ENCODE measurements at regions not wholly inside any gene's neighbourhood (a gene's known extent, or its start where the extent isn't known, plus 50 kb on each side); places are given as distances from the start of the nearest gene placed in this dataset.

- TF ChIP-seq POLR2A (IDR thresholded peaks at IDR 0.05; ENCODE audit: borderline replicate concordance, extremely low read depth, insufficient read depth, insufficient read length) (no peak), ELF1 (IDR thresholded peaks at IDR 0.05; ENCODE audit: borderline replicate concordance, low read depth) (no peak), EZH2 (IDR thresholded peaks at IDR 0.05) (no peak), ZFX (IDR thresholded peaks at IDR 0.05) (no peak), TCF7L2 (IDR thresholded peaks at IDR 0.05; ENCODE audit: borderline replicate concordance, extremely low read depth, insufficient read depth, insufficient read length) (no peak), CTCF (IDR thresholded peaks at IDR 0.05 in 2 of 3, conservative IDR thresholded peaks at IDR 0.05 in 1 of 3; ENCODE audit: borderline replicate concordance in 1 of 3, insufficient read depth in 1 of 3, low read depth in 2 of 3, low read length in 2 of 3) (no peak), MAX (IDR thresholded peaks at IDR 0.05) (no peak), ZBTB33 (IDR thresholded peaks at IDR 0.05; ENCODE audit: extremely low read depth, insufficient replicate concordance, low read length) (no peak), SP1 (IDR thresholded peaks at IDR 0.05; ENCODE audit: low read depth) (no peak), SRF (IDR thresholded peaks at IDR 0.05; ENCODE audit: low read depth) (no peak), ZNF274 (IDR thresholded peaks at IDR 0.05; ENCODE audit: low read depth, low read length) (no peak)
- H3K4me3 ChIP-seq (replicated peaks in 1 of 2; ENCODE audit: low read depth in 1 of 2, low read length in 2 of 2), result no peak overlapping the region
- H3K79me2 ChIP-seq (ENCODE audit: insufficient read depth, low read length), result no peaks in the 10 kb centered on the region
- ChIA-PET CTCF (no interaction called here), RAD21 (ENCODE audit: low non-redundant PET in 1 of 2, low total read pairs in 2 of 2, uncharacterized antibody in 2 of 2, unreplicated experiment in 2 of 2) (no interaction called here), POLR2A (interaction anchor here (2.7 to 4.2 kb wide), 2 partner anchors 13 to 48 kb away, joined by 27 to 37 read pairs; no protein-coding TSS in a partner anchor)
- no peaks in the 10 kb centered on the region for H3K9me3 ChIP-seq (ENCODE audit: control insufficient read depth in 1 of 2, insufficient read depth in 1 of 2, low read depth in 1 of 2, low read length in 2 of 2)
- BruUV-seq (replicated peaks), result no TSS peak
- ATAC-seq (no peak), DNase-seq (ENCODE audit: low read depth, low spot score) (no peak)
- H3K36me3 ChIP-seq (ENCODE audit: control insufficient read depth in 1 of 2, insufficient read depth in 2 of 2, low read length in 2 of 2), result no peaks in the 10 kb centered on the region
- H3K9me2 ChIP-seq (ENCODE audit: insufficient read depth), result no peaks in the 10 kb centered on the region
- no peak overlapping the region for H3K4me2 ChIP-seq (ENCODE audit: low read length)
- peak overlapping the region; percentile 46 for H2AFZ ChIP-seq (ENCODE audit: low read depth, low read length, poor library complexity, severe bottlenecking)
- peak overlapping the region; percentile 92 for H3K27ac ChIP-seq (ENCODE audit: low read depth, low read length)
- peaks cover 26 to 32% of the 10 kb centered on the region in 2 experiments for H3K4me1 ChIP-seq (ENCODE audit: control insufficient read depth in 1 of 2, insufficient read depth in 2 of 2, low read length in 2 of 2)
- no peaks in the 10 kb centered on the region for H4K20me1 ChIP-seq (ENCODE audit: insufficient read depth)
- intact Hi-C loops (cut with micrococcal nuclease), result no loop called here
- H3K27me3 ChIP-seq (ENCODE audit: insufficient read depth, low read length), result no peaks in the 10 kb centered on the region
- H3K9ac ChIP-seq (ENCODE audit: low read length), result no peak overlapping the region
Measured at GRCh38 chr15:92833493-92834271, 66.4 kb upstream of the CHD2 start.

Measured in HCT116 (cell line).